Breast epithelium (tissue), 3 donors: ENCODE measurements at regions not wholly inside any gene's neighbourhood (a gene's known extent, or its start where the extent isn't known, plus 50 kb on each side); places are given as distances from the start of the nearest gene placed in this dataset.
"Not testable (repeated sequence)": the region's sequence is repeated elsewhere in the genome, so short reads cannot be mapped to it uniquely, and the experiment has no call there.

Experiments used
- CTCF ChIP-seq, 3 donors: fragments of 450-650 bp; IDR thresholded peaks; one replicate each; pipeline ENCODE4 v1.5.1; 2016 to 2017; ENCODE audit warnings: antibody characterized with exemption in 3 of 3, mild to moderate bottlenecking in 3 of 3, moderate library complexity in 3 of 3
- POLR2A ChIP-seq: fragments of 450-650 bp; IDR thresholded peaks from one replicate; pipeline ENCODE4 v1.6.1; 2016; ENCODE audit warnings: antibody characterized with exemption, mild to moderate bottlenecking, moderate library complexity

GRCh38 chr1:241425091-241425490 lies 68.1 kb upstream of the RGS7 start:
- TF ChIP-seq CTCF (IDR thresholded peaks at IDR 0.05); POLR2A: not testable (repeated sequence)
